ENCODE measurements at regions not wholly inside any gene's neighbourhood (a gene's known extent, or its start where the extent isn't known, plus 50 kb on each side); places are given as distances from the start of the nearest gene placed in this dataset.

DNA sequence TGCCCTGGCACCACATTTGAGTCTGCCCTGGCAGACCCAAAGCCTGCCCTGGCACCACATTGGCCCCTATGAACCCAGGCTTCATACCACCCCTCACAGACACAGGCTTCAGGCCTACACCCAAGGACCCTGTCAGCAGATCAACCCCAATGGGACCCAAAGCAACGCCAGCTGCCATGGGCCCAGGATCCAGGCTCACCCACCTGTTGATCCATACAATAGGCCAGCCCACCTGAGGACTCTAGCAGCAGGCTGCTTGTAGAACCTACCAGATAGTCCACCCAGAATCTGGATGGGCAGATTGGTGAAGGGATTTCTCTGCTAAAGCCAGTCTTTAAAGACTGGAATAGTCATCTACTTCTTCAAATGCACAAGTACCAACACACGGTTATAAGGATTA is 114.4 kb downstream of the LAS1L start:
- TF ChIP-seq CTCF (IDR thresholded peaks at IDR 0.05; ENCODE audit: low read depth, low read length, poor library complexity, severe bottlenecking) (no peak), EZH2phosphoT487 (IDR thresholded peaks at IDR 0.05; ENCODE audit: borderline replicate concordance, low read length) (no peak)

Measured in DOHH2 (cell line).